ENCODE measurements at regions not wholly inside any gene's neighbourhood (a gene's known extent, or its start where the extent isn't known, plus 50 kb on each side); places are given as distances from the start of the nearest gene placed in this dataset.

GRCh38 chr5:40386289-40386688 lies 293.4 kb upstream of the PTGER4 start:
- Histone ChIP-seq H3K4me1 (no peaks in the 10 kb centered on the region), H3K27ac (no peak overlapping the region), H3K4me3 (no peak overlapping the region), H3K27me3 (no peaks in the 10 kb centered on the region), H3K9me3 (no peaks in the 10 kb centered on the region), H3K36me3 (no peaks in the 10 kb centered on the region)
- intact Hi-C loops (cut with DNase I; ENCODE audit: low total_unique reads): no loop called here
- no peak for DNase-seq
- TF ChIP-seq POLR2A (IDR thresholded peaks at IDR 0.05) (no peak), CTCF (IDR thresholded peaks at IDR 0.05) (no peak)

GRCh38 chr5:40385544-40385943 lies 294.2 kb upstream of the PTGER4 start:
- no peaks in the 10 kb centered on the region for H3K36me3 ChIP-seq
- H3K27me3 ChIP-seq: no peaks in the 10 kb centered on the region
- no peak for DNase-seq
- no peaks in the 10 kb centered on the region for H3K9me3 ChIP-seq
- no peak overlapping the region for H3K27ac ChIP-seq
- intact Hi-C loops (cut with DNase I; ENCODE audit: low total_unique reads): no loop called here
- no peaks in the 10 kb centered on the region for H3K4me1 ChIP-seq
- no peak overlapping the region for H3K4me3 ChIP-seq
- TF ChIP-seq CTCF (IDR thresholded peaks at IDR 0.05): no peak
- TF ChIP-seq POLR2A (IDR thresholded peaks at IDR 0.05): no peak

- no peak overlapping the region for H3K4me3 ChIP-seq
- TF ChIP-seq CTCF (IDR thresholded peaks at IDR 0.05) (no peak), POLR2A (IDR thresholded peaks at IDR 0.05) (no peak)
- no peaks in the 10 kb centered on the region for H3K27me3 ChIP-seq
- no peaks in the 10 kb centered on the region for H3K4me1 ChIP-seq
- no peaks in the 10 kb centered on the region for H3K36me3 ChIP-seq
- no peak overlapping the region for H3K27ac ChIP-seq
- no peaks in the 10 kb centered on the region for H3K9me3 ChIP-seq
- intact Hi-C loops (cut with DNase I; ENCODE audit: low total_unique reads): no loop called here
- no peak for DNase-seq
Observed at GRCh38 chr5:40384782-40385390, 294.8 kb upstream of the PTGER4 start.

- intact Hi-C loops (cut with DNase I; ENCODE audit: low total_unique reads): no loop called here
- Histone ChIP-seq H3K4me3 (no peak overlapping the region), H3K27ac (no peak overlapping the region), H3K4me1 (no peaks in the 10 kb centered on the region), H3K36me3 (no peaks in the 10 kb centered on the region), H3K27me3 (no peaks in the 10 kb centered on the region), H3K9me3 (no peaks in the 10 kb centered on the region)
- TF ChIP-seq CTCF (IDR thresholded peaks at IDR 0.05) (no peak), POLR2A (IDR thresholded peaks at IDR 0.05) (no peak)
- DNase-seq: no peak
Observed at GRCh38 chr5:40383749-40384651, 295.7 kb upstream of the PTGER4 start.

- H3K4me3 ChIP-seq: no peak overlapping the region
- DNase-seq: no peak
- H3K27ac ChIP-seq: no peak overlapping the region
- no peaks in the 10 kb centered on the region for H3K9me3 ChIP-seq
- H3K4me1 ChIP-seq: no peaks in the 10 kb centered on the region
- TF ChIP-seq CTCF (IDR thresholded peaks at IDR 0.05) (no peak), POLR2A (IDR thresholded peaks at IDR 0.05) (no peak)
- H3K36me3 ChIP-seq: no peaks in the 10 kb centered on the region
- no peaks in the 10 kb centered on the region for H3K27me3 ChIP-seq
- intact Hi-C loops (cut with DNase I; ENCODE audit: low total_unique reads): no loop called here
Observed at GRCh38 chr5:40381676-40382363, 297.9 kb upstream of the PTGER4 start.

Measured in uterus (tissue), 3 donors.